ENCODE measurements at regions not wholly inside any gene's neighbourhood (a gene's known extent, or its start where the extent isn't known, plus 50 kb on each side); places are given as distances from the start of the nearest gene placed in this dataset.

- no peaks in the 10 kb centered on the region for H3K4me1 Mint-ChIP-seq (ENCODE audit: low read depth)
- H3K27me3 Mint-ChIP-seq, result no peaks in the 10 kb centered on the region
- peaks cover 12% of the 10 kb centered on the region for H3K9me3 Mint-ChIP-seq (ENCODE audit: low read depth)
- H3K4me3 Mint-ChIP-seq, result no peak overlapping the region
- no peaks in the 10 kb centered on the region for H3K36me3 Mint-ChIP-seq
- no peak overlapping the region for H3K27ac Mint-ChIP-seq
These were observed 994.5 kb upstream of the TENM4 start for GRCh38 chr11:80435345-80435744.

GRCh38 chr11:80432057-80432456, 991.2 kb upstream of the TENM4 start:
- no peaks in the 10 kb centered on the region for H3K27me3 Mint-ChIP-seq
- no peaks in the 10 kb centered on the region for H3K36me3 Mint-ChIP-seq
- no peaks in the 10 kb centered on the region for H3K4me1 Mint-ChIP-seq (ENCODE audit: low read depth)
- no peak overlapping the region for H3K27ac Mint-ChIP-seq
- H3K9me3 Mint-ChIP-seq (ENCODE audit: low read depth), result peaks cover 8% of the 10 kb centered on the region
- no peak overlapping the region for H3K4me3 Mint-ChIP-seq

GRCh38 chr11:80424012-80424695, 983.3 kb upstream of the TENM4 start:
- no peak overlapping the region for H3K4me3 Mint-ChIP-seq
- H3K27ac Mint-ChIP-seq, result no peak overlapping the region
- peaks cover 3% of the 10 kb centered on the region for H3K9me3 Mint-ChIP-seq (ENCODE audit: low read depth)
- no peaks in the 10 kb centered on the region for H3K36me3 Mint-ChIP-seq
- H3K27me3 Mint-ChIP-seq, result no peaks in the 10 kb centered on the region
- no peaks in the 10 kb centered on the region for H3K4me1 Mint-ChIP-seq (ENCODE audit: low read depth)

GRCh38 chr11:80420374-80420773, 979.5 kb upstream of the TENM4 start:
- Mint-ChIP-seq H3K27ac (no peak overlapping the region), H3K27me3 (no peaks in the 10 kb centered on the region), H3K9me3 (ENCODE audit: low read depth) (peaks cover 13% of the 10 kb centered on the region), H3K36me3 (no peaks in the 10 kb centered on the region), H3K4me3 (no peak overlapping the region), H3K4me1 (ENCODE audit: low read depth) (no peaks in the 10 kb centered on the region)

GRCh38 chr11:80417681-80418080, 976.9 kb upstream of the TENM4 start:
- no peak overlapping the region for H3K27ac Mint-ChIP-seq

GRCh38 chr11:80415580-80415979, 974.8 kb upstream of the TENM4 start:
- Mint-ChIP-seq H3K27me3 (no peaks in the 10 kb centered on the region), H3K9me3 (ENCODE audit: low read depth) (peaks cover 26% of the 10 kb centered on the region), H3K4me1 (ENCODE audit: low read depth) (no peaks in the 10 kb centered on the region), H3K4me3 (no peak overlapping the region), H3K36me3 (no peaks in the 10 kb centered on the region), H3K27ac (no peak overlapping the region)

More at GRCh38 chr11:80417681-80418080, 976.9 kb upstream of the TENM4 start:
- Mint-ChIP-seq H3K4me3 (no peak overlapping the region), H3K36me3 (no peaks in the 10 kb centered on the region), H3K27me3 (no peaks in the 10 kb centered on the region), H3K4me1 (ENCODE audit: low read depth) (no peaks in the 10 kb centered on the region), H3K9me3 (ENCODE audit: low read depth) (peaks cover 26% of the 10 kb centered on the region)

- H3K4me3 Mint-ChIP-seq, result no peak overlapping the region
- no peaks in the 10 kb centered on the region for H3K27me3 Mint-ChIP-seq
- H3K4me1 Mint-ChIP-seq (ENCODE audit: low read depth), result no peaks in the 10 kb centered on the region
- H3K27ac Mint-ChIP-seq, result no peak overlapping the region
- H3K9me3 Mint-ChIP-seq (ENCODE audit: low read depth), result peaks cover 26% of the 10 kb centered on the region
- no peaks in the 10 kb centered on the region for H3K36me3 Mint-ChIP-seq
These were observed 973.6 kb upstream of the TENM4 start for GRCh38 chr11:80414181-80415165.

GRCh38 chr11:80412604-80413003, 971.8 kb upstream of the TENM4 start:
- Mint-ChIP-seq H3K27me3 (no peaks in the 10 kb centered on the region), H3K9me3 (ENCODE audit: low read depth) (peaks cover 33% of the 10 kb centered on the region), H3K4me1 (ENCODE audit: low read depth) (no peaks in the 10 kb centered on the region), H3K36me3 (no peaks in the 10 kb centered on the region), H3K4me3 (no peak overlapping the region), H3K27ac (no peak overlapping the region)

- no peak overlapping the region for H3K27ac Mint-ChIP-seq
- peaks cover 3% of the 10 kb centered on the region for H3K9me3 Mint-ChIP-seq (ENCODE audit: low read depth)
- no peaks in the 10 kb centered on the region for H3K27me3 Mint-ChIP-seq
- H3K4me3 Mint-ChIP-seq, result no peak overlapping the region
- H3K36me3 Mint-ChIP-seq, result no peaks in the 10 kb centered on the region
- no peaks in the 10 kb centered on the region for H3K4me1 Mint-ChIP-seq (ENCODE audit: low read depth)
These were observed 952.4 kb upstream of the TENM4 start for GRCh38 chr11:80393210-80393609.

GRCh38 chr11:80390505-80390904, 949.7 kb upstream of the TENM4 start:
- Mint-ChIP-seq H3K36me3 (no peaks in the 10 kb centered on the region), H3K27me3 (no peaks in the 10 kb centered on the region), H3K4me1 (ENCODE audit: low read depth) (no peaks in the 10 kb centered on the region), H3K4me3 (no peak overlapping the region), H3K27ac (no peak overlapping the region), H3K9me3 (ENCODE audit: low read depth) (peaks cover 3% of the 10 kb centered on the region)

- Mint-ChIP-seq H3K27ac (no peak overlapping the region), H3K4me1 (ENCODE audit: low read depth) (no peaks in the 10 kb centered on the region), H3K27me3 (no peaks in the 10 kb centered on the region), H3K9me3 (ENCODE audit: low read depth) (peaks cover 8% of the 10 kb centered on the region), H3K4me3 (no peak overlapping the region), H3K36me3 (no peaks in the 10 kb centered on the region)
These were observed 947.7 kb upstream of the TENM4 start for GRCh38 chr11:80388536-80388935.

- Mint-ChIP-seq H3K9me3 (ENCODE audit: low read depth) (peaks cover 10% of the 10 kb centered on the region), H3K36me3 (no peaks in the 10 kb centered on the region), H3K27me3 (no peaks in the 10 kb centered on the region), H3K4me3 (no peak overlapping the region), H3K4me1 (ENCODE audit: low read depth) (no peaks in the 10 kb centered on the region), H3K27ac (no peak overlapping the region)
These were observed 947.3 kb upstream of the TENM4 start for GRCh38 chr11:80388130-80388529.

- H3K36me3 Mint-ChIP-seq, result no peaks in the 10 kb centered on the region
- no peak overlapping the region for H3K27ac Mint-ChIP-seq
- no peak overlapping the region for H3K4me3 Mint-ChIP-seq
- H3K4me1 Mint-ChIP-seq (ENCODE audit: low read depth), result no peaks in the 10 kb centered on the region
- H3K27me3 Mint-ChIP-seq, result no peaks in the 10 kb centered on the region
- peaks cover 10% of the 10 kb centered on the region for H3K9me3 Mint-ChIP-seq (ENCODE audit: low read depth)
These were observed 942.8 kb upstream of the TENM4 start for GRCh38 chr11:80383655-80384054.

- no peak overlapping the region for H3K4me3 Mint-ChIP-seq
- no peaks in the 10 kb centered on the region for H3K27me3 Mint-ChIP-seq
- H3K27ac Mint-ChIP-seq, result no peak overlapping the region
- H3K9me3 Mint-ChIP-seq (ENCODE audit: low read depth), result peaks cover 15% of the 10 kb centered on the region
- H3K4me1 Mint-ChIP-seq (ENCODE audit: low read depth), result no peaks in the 10 kb centered on the region
- no peaks in the 10 kb centered on the region for H3K36me3 Mint-ChIP-seq
These were observed 938.9 kb upstream of the TENM4 start for GRCh38 chr11:80379620-80380278.

- Mint-ChIP-seq H3K9me3 (ENCODE audit: low read depth) (peaks cover 13% of the 10 kb centered on the region), H3K4me1 (ENCODE audit: low read depth) (no peaks in the 10 kb centered on the region), H3K27me3 (no peaks in the 10 kb centered on the region), H3K4me3 (no peak overlapping the region), H3K27ac (no peak overlapping the region), H3K36me3 (no peaks in the 10 kb centered on the region)
These were observed 931.1 kb upstream of the TENM4 start for GRCh38 chr11:80371931-80372330.
